NCI-H345 treated with DMSO at 0.1 percent for 48 hours (cell line): ENCODE measurements at regions not wholly inside any gene's neighbourhood (a gene's known extent, or its start where the extent isn't known, plus 50 kb on each side); places are given as distances from the start of the nearest gene placed in this dataset.
"Not testable (repeated sequence)": the region's sequence is repeated elsewhere in the genome, so short reads cannot be mapped to it uniquely, and the experiment has no call there.

Experiments used
- DNase-seq: peaks from one replicate; lab custom pipeline; 2025; ENCODE audit not compliant: unreplicated experiment; lab: John Stamatoyannopoulos, UW

DNA sequence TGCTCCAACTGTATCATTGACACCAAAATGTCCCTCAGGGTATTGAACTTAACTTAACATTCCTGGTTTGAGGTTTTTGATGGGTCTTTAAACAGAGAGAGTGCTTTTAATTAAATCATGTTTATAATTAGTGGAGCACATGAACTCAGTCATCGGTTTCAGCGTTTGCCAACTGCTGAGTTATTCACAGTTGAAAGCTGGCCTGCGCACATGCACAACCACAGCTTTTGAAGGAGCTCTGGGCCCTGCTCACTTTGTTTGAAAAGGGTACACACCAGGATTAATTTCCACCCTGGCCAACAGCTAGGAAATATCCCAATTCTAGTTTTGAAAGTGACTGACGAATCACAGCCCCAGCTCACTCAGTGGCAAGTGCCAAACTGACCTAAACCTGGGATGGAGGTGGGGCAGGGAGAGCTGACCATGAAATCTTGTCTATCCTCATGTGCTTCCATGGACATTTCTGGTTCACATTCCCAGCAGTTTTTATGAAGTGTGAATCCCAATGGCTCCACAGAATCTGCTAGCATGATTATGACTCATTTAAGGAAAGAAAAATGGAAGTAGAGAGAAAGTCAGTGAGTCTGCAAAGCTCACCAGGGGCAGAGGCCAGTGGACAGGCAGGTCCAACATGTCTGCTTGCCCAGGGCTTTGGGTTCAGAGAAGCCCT, 247.8 kb downstream of the FNDC1 start:
- DNase-seq = no peak

DNA sequence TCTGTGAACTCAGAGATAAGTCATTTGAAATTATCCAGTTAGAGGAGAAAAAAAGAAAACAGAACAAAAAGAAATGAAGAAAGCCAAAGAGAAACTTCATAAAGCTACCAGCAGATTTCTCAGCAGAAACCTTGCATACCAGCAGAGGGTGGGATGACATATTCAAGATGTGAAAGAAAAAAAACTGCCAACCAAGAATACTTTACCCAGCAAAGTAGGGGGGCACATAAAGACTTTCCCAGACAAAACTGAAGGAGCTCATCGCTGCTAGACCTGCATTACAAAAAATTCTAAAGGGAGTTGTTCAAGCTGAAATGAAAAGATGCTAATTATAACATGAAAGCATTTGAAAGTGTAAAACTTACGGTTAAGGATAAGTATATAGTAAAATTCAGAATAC, 246.3 kb downstream of the FNDC1 start:
- no peak for DNase-seq

DNA sequence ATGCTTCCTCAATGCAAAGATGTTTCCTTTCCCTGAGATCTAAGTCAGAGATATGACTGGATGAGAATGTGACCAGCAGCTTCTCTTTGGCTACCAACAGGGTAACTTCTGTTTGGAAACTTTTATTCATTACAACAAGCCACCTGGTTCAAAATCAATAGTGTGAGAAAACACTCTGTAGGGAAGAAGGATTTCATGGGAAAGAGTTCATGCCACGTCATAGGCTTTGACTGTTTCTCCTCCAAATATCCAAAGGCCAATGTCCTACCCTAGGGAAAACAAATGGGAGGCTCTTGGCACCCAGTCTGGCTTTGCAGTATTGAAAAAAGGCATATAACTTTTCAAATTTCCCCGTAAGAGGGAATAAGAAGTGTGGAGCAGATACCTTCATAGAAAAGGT, 245.5 kb downstream of the FNDC1 start:
- DNase-seq = no peak

DNA sequence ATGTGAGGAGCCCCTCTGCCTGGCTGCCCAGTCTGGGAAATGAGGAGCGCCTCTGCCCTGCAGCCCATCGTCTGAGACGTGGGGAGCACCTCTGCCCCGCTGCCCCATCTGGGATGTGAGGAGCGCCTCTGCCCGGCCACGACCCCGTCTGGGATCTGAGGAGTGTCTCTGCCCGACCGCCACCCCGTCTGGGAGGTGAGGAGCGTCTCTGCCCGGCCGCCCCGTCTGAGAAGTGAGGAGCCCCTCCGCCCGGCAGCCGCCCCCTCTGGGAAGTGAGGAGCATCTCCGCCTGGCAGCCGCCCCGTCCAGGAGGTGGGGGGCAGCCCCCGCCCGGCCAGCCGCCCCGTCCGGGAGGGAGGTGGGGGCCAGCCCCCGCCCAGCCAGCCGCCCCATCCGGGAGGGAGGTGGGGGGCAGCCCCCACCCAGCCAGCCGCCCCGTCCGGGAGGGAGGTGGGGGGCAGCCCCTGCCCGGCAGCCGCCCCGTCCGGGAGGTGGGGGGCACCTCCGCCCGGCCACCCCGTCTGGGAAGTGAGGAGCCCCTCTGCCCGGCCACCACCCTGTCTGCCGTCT, 238.1 kb downstream of the FNDC1 start:
- not testable (repeated sequence) for DNase-seq

DNA sequence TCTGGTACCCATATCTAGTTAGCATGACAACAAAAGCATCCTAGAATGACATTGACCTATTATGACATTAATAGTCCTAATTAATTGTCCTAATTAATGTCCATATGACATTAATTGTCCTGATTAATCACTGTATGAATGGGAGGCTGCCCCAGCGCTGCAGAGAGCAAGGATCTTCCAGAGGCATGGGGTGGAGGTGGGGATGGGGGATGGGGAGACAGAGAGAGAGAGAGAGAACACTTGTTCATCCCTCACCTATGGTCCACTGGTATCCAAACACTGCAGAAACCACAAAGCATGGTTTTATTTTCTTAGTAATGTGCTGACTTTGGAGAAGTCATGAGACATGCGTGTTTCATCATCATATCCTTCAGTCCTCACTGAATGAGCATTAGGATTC, 235.1 kb downstream of the FNDC1 start:
- no peak for DNase-seq

DNA sequence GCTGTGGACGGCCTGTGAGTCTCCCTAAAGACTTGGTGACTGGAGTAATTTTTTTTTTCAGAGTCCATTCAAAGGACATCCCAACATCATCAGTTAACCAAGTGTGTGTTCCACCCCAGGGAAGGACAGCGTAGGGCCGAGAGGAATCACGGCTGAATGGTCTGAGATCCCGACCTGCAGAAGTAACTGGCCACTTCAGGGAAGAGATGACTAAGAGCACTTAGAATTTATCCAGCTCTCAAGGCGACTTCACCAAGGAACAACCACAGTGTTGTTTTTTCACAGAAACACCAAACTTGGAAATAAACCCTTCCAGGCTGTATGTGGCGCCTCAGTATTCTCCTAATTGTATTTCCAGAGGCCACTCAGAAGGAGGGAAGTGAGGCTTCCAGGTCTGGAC, 231.6 kb downstream of the FNDC1 start:
- DNase-seq = no peak

DNA sequence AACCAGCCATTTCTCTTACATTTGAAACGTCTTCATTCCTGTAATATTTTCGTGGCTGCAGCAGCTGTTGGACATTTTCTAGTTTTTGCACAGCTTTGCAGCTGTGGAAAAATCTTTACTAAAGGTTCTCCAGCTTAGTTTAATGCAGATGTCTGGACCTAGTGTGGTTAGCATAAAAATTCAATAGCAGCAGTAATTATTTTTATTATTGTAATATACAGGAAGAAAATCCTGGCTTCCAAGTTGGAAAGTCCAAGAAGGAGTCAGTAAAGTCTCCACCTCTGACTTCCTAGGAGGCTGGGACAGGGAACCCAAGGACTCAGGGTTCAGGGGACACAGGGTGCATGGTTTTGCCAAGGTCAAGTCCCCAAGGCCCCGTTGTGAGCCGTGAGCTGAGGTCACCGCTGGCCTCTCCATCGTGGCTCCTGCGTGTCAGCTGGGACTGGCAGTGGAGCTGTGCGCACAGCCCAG, 230.6 kb downstream of the FNDC1 start:
- DNase-seq = no peak

DNA sequence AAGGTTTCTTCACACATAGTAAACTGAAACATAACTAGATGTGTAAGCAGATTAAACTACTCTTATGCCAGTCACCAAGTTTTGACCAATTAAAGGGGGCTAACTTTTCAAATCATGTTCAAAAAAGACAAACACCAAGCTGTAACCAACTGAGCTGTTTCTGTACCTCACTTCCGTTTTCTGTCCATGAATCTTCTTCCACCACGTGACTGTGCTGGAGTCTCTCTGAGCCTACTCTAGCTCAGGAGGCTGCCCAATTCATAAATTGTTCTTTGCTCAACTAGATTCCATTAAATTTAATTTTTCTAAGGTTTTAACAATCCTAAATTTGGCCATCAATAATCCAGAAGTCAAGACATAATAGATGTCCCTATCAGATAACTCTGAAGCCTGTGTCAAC, 229.4 kb downstream of the FNDC1 start:
- DNase-seq = no peak

DNA sequence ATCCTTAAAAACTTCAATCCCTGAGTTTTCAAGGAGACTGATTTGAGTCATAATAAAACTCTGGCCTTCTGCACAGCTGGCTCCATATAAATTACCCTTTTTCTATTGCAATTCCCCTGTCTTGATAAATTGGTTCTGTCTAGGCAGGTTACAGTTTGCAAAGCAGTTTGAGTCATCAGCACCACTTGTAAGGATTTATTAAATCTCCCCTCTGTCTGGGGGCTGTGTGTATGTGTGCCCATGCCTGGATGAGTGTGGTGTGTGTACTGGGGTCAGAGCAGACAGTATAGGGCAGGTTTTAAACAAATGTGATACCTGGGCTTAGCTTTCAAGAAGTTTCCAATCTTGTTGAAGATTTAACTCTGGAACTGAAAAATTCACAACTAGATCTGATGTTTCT, 228.6 kb downstream of the FNDC1 start:
- no peak for DNase-seq

DNA sequence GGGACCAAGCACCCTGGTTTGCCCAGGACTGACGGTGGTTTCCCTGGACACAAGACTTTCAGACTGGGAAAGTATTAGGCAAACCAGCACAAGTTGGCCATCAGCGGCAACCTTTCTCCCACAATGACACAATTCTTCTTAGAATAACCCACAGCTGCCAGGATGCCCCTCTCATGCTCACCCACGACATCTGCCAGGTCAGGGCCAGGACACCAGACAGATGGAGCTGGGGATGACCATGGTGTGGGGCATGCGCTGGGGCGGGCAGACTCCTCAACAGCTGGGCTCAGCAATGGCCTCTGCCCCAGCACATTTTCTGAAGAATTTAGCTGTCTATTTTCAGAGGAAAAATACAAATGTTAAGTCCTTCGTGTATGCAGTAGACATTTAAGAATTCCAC, 226.4 kb downstream of the FNDC1 start:
- DNase-seq = no peak

DNA sequence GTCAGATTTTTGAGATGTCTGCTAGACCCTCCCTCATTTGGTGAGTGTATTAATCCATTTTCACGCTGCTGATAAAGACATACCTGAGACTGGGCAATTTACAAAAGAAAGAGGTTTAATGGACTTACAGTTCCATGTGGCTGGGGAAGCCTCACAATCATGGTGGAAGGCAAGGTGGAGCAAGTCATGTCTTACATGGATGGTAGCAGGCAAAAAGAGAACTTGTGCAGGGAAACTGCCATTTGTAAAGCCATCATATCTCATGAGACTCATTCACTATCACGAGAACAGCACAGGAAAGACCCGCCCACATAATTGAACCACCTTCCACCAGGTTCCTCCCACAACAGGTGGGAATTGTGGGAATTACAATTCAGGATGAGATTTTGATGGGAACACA, 223.5 kb downstream of the FNDC1 start:
- not testable (repeated sequence) for DNase-seq

DNA sequence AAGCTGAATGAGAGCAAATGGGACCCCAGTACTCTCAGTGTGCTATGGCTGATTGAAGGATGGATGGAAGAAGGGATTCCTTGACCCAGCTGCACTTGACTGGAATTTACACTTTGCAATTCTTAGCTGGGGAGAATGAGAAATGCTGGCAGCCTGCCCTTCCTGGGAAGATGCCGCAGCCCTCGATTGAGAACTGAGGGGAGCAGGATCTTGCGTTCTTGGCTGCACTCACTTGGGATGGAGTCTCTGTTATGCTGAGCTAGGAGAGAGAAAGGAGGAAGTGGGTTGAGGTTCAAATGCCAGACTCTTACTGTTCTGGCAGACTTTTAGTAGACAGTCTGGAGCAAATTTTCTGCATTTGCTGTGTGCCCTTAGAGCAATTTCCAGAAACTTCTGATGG, 221.2 kb downstream of the FNDC1 start:
- no peak for DNase-seq

DNA sequence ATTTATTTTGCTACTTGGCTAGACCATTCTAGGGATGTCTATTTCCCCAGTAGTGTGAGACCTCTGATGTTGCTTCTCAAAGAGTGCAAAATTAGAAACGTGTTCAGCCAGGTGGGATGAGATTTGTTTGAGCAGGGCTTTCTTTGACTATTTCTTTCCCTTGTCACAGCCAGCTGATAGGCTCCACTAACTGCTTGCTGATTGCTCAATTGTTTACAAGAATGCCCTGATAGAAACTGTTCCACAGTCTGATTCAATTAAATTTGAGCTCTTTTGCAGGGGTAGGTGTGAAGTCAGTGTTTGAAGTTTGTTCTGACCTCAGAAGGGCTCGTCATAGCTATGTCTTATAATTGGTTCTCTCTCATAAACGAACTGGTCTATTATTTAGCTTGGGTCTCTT, 220.5 kb downstream of the FNDC1 start:
- DNase-seq = no peak

DNA sequence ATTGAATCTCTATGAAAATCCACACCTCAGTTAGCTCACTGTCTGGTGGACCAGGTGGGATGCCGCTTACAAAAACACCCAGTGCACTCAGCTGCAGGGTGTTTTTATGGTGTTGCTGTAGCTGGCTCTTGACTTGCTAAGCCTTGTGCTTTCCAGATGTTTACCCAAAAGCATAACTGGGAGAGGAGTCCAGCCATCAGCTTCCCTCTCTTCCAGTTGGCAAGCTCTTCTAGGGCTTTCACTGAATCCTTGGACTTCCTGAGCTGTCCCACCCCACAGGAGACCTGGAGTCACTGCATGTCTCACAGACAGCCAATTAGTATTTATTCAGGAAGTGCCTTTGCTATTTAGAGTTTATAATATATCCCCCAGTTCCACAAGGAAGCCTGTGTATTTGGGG, 210.9 kb downstream of the FNDC1 start:
- no peak for DNase-seq

DNA sequence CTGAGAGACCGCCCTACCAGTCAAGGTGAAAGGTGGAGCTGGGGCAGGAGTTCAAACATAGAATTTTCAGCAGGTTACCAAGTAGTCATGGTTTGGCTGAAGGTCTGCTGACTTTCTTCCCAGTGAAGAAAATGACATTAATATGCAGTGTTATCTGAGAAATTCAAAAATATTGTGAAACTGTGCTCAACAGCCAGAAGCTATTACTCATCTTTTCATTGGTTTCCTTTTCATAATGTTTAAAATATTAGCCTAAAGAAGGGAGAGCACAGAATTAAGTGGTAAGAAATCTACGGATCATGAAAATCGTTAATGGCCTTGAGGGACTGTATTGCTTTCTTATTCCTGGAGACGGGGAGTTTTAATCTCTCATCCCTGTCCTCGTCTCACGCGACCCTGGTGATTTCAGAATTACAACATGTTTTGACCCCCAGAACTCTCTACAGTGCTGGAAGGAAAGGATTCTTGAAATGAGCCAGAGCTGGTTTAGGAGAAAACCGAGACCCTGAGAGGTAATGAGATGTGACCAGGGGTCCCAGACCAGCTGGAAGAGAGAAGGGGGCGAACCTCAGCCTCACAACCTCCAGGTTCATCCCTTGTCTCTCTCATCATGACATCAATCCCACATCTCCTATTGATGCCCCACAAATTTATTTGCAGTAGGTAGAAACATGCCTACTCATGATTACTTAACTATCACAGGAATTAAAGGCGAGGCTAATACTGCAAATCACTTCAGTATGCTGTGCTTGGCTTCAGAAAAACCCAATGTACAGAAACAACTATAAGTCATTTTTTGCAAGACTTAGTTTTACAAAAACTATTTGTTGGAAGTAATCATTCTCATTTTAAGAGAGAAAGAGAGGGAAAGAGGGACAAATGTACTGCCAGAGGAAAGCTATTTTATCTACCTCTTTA, 209.5 kb downstream of the FNDC1 start:
- no peak for DNase-seq

DNA sequence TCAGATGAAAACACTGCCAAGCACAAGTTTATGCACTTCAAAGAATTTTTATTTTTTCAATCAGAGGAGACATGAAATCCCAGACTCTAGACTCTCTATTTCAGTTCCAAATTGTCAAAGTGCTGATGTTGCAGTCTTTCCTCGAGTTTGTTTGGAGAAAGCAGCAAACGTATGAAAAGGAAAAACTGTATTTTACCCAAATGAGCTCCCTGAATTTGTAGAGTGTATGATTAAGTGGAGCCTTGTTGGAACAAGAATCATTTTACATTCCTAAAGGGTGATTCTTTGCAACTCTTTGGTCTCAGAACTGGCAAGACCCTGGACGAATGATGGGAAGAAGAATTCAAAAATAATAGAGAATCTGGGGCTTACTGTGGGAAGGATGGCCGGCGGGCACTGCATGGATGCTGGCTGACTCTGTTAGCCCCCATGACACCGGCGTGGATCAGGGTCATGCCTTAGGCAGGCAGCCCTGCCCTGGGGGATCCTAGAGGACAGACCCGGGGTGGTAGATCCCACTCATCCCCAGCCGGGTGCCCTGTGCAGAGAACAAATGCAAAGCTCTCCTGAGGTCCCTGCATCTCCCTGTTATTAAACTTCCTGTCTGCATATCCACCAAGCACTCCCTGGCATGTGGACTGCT, 207.4 kb downstream of the FNDC1 start:
- no peak for DNase-seq

DNA sequence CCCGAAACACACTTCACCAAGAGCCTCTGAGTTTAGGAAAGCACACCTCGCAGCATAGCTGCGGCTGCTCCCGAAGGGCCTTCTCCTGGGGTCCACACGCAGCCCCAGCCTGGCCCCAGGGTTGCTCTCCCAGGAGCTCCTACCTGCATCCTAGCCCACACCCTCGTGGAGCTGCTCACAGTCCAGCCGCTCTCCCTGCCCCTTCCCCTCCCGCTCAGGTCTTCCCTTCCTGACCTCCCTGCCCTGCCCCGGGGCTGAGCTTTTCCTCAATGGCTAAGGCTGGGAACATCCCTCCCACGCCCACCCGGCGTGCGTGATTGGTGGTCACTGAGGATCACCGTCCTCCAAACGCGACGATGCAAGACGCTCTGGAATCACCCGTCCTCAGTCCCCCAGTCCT, 205.8 kb downstream of the FNDC1 start:
- no peak for DNase-seq

DNA sequence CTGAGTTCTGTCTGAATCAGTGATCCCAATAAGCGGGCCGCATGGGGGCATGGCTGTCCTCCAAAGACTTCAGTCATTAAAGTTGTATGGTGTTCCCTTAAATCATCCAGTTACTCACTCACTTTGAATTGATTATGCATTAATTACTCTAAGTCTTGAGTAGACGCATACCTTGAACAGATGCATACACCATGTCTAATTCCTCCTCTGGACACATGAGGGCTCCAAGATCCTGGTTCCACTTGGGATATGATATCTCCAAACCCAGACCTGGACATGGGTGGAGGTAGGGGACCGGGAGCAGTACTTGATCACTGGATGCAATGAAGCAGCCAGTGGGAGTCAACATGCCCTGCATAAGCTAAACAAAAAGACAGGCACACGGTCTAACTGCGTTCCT, 204.5 kb downstream of the FNDC1 start:
- no peak for DNase-seq

DNA sequence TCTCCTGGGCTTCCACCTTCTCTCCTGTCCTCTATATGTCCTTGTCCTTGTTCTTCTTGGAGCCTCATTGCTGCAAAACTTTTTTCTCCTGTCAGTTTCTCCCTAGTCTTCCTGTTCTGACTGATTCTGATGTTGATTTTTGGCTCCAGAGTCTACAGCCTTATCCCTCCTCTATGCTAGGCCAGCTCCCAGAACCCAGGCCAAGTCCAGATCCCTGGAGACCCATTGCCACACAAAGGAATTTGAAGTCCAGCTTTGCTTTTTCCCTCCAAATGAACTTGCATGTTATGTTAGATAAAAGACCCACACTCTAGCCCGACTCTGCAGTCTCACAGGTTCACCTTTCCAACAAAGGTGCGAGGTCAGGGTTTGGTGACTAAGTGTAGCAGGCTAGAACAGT, 203.1 kb downstream of the FNDC1 start:
- DNase-seq = no peak

DNA sequence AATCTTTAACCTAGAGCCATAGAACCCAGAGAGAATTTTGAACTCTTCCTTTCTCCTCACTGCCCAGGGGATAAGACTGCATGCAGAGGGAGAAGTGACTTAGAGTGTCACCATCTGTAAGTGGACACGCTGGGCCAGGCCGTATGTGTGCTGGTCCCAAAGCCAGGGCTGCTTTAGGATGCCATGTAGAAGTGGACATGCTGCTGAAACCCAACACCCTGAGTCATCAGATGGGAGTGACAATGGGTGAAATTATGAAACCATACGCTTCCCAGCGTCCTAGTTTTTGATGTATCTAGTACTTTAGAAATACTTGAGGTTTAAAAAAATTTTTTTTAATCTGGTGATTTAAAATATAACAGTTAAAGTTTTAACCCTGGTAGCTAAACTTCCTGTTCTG, 191.1 kb downstream of the FNDC1 start:
- DNase-seq = no peak

DNA sequence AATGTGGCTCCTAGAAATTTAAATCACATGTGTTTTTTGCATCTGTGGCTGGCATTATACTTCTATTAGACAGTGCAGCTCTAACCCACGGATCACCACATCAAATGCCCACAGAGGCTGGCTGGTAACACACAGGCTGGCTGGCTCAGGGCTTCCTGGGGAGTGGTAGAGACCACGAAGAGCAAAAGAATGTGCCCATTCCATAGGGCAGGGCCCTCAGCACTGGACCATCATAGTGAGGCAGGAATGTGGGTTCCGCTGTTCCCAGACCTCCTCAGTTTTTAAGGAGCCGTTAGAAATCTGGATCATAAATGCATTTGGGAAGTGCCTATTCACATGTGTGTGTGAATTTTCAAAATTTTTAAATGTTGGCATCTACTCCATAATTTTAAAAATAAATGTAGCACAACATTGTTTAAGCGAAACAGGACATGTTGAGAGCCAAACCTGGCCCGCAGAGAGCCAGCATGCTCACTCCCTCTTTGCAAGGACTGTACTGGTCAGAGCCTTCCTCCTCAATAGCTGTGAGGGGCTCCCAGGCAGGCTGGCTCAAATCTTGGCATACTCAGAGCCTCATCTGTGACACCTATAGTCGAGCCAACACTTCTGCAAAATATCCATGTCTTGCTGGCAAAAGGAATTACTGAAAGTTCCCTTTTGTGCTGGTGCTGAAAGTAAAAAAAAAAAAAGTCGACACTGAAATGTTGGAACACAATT, 190.5 kb downstream of the FNDC1 start:
- DNase-seq = no peak
